HepG2 (cell line): ENCODE measurements at regions not wholly inside any gene's neighbourhood (a gene's known extent, or its start where the extent isn't known, plus 50 kb on each side); places are given as distances from the start of the nearest gene placed in this dataset.

Source experiments
- ATAC-seq: fragments of 200-7000 bp; cut with Tn5 transposase; 3 replicates; pipeline ENCODE4 v1.9.1; 2020; ENCODE audit warnings: mild to moderate bottlenecking, moderate library complexity
- BruUV-seq: library from RNA; stranded (reverse); fragments of 400-500 nt; replicated peaks from 2 replicates; lab custom pipeline; 2021; lab: Mats Ljungman, UMichigan
- CTCF ChIA-PET: fragments of 300-600 bp; formaldehyde crosslinking; extraction: SDS; loops from one replicate; lab custom pipeline; 2021; ENCODE audit warnings: low total read pairs, inconsistent platforms, low intra/inter-chr PET ratio; lab: Yijun Ruan, JAX
- POLR2A ChIA-PET: fragments of 350-600 bp; sonication (Branson Sonifier 250); formaldehyde crosslinking; loops from one replicate; lab custom pipeline; 2020; ENCODE audit warnings: antibody characterized with exemption, inconsistent platforms; lab: Yijun Ruan, JAX
- DNase-seq: peaks from one replicate; pipeline ENCODE4 v3.0.0-alpha.2; 2015; ENCODE audit warnings: low spot score
- FAIRE-seq: peaks from 3 replicates; lab custom pipeline; 2011; peaks lifted over from hg19 to GRCh38; lab: Jason Lieb, UNC
- H2AFZ ChIP-seq: one replicate; pipeline ENCODE4 v1.6.1; 2011; ENCODE audit warnings: low read length, inconsistent platforms
- H3K27ac ChIP-seq: fragments of 300-600 bp; 3 replicates; pipeline ENCODE4 v1.8.0; 2011; ENCODE audit warnings: mixed run types, mild to moderate bottlenecking, mixed read lengths, low read length, inconsistent platforms; ENCODE audit not compliant: insufficient read depth; ENCODE audit errors: extremely low read length
- H3K27me3 ChIP-seq, 2 experiments: fragments of 200-600 bp in 1 of 2; 2 replicates in 1 of 2; 3 replicates in 1 of 2; pipeline versions ENCODE4 v1.6.0 to v1.8.0; 2011; ENCODE audit warnings: low read length in 2 of 2, mild to moderate bottlenecking in 2 of 2, moderate library complexity in 2 of 2, inconsistent platforms in 1 of 2; ENCODE audit not compliant: insufficient read depth in 2 of 2, control insufficient read depth in 1 of 2
- H3K36me3 ChIP-seq, 2 experiments: fragments of 200-600 bp in 1 of 2; replicated peaks in 1 of 2; 2 replicates in 1 of 2; 3 replicates in 1 of 2; pipeline versions ENCODE4 v1.5.1 to v1.8.0; 2011; ENCODE audit warnings: low read length in 2 of 2, inconsistent platforms in 1 of 2; ENCODE audit not compliant: insufficient read depth in 2 of 2, control insufficient read depth in 1 of 2
- H3K4me1 ChIP-seq: 2 replicates; pipeline ENCODE4 v1.5.1; 2012; ENCODE audit warnings: low read length, inconsistent platforms; ENCODE audit not compliant: insufficient read depth
- H3K4me2 ChIP-seq: 2 replicates; pipeline ENCODE4 v1.6.0; 2011; ENCODE audit warnings: low read depth, low read length, inconsistent platforms
- H3K4me3 ChIP-seq, 3 experiments: fragments of 200-600 bp in 1 of 3; sonication (generic), shearing (Covaris generic) in 1 of 3; replicated peaks in 1 of 3; 2 replicates each; pipeline ENCODE4 v1.5.1; 2011 to 2016; ENCODE audit warnings: low read length in 3 of 3, inconsistent platforms in 2 of 3, low read depth in 2 of 3, mild to moderate bottlenecking in 2 of 3, control low read depth in 1 of 3, mixed read lengths in 1 of 3; ENCODE audit not compliant: insufficient read depth in 1 of 3
- H3K79me2 ChIP-seq: one replicate; pipeline ENCODE4 v1.6.1; 2011; ENCODE audit warnings: low read length, inconsistent platforms; ENCODE audit not compliant: insufficient read depth
- H3K9ac ChIP-seq: 2 replicates; pipeline ENCODE4 v1.6.0; 2011; ENCODE audit warnings: mild to moderate bottlenecking, low read depth, low read length, inconsistent platforms; ENCODE audit not compliant: insufficient read depth
- H3K9me3 ChIP-seq: 2 replicates; pipeline ENCODE4 v1.5.1; 2012; ENCODE audit warnings: mild to moderate bottlenecking, low read length
- H4K20me1 ChIP-seq: 2 replicates; pipeline ENCODE4 v1.6.0; 2011; ENCODE audit warnings: inconsistent platforms, mild to moderate bottlenecking, low read length, moderate library complexity; ENCODE audit not compliant: insufficient read depth
- CEBPZ ChIP-seq: IDR thresholded peaks from 2 replicates; pipeline ENCODE4 v1.6.1; 2012; ENCODE audit warnings: low read length, improper control_type of control experiment
- ESRRA ChIP-seq: sonication (generic); formaldehyde crosslinking; IDR thresholded peaks from 2 replicates; pipeline ENCODE4 v1.5.1; 2020; ENCODE audit warnings: mild to moderate bottlenecking, low read depth, missing genetic modification reagents
- FOXO4 ChIP-seq: sonication (generic); formaldehyde crosslinking; conservative IDR thresholded peaks from 2 replicates; pipeline ENCODE4 v1.8.1; 2023; ENCODE audit warnings: missing genetic modification reagents
- HOXA3 ChIP-seq: sonication (generic); formaldehyde crosslinking; IDR thresholded peaks from 2 replicates; pipeline ENCODE4 v1.5.0; 2020; ENCODE audit warnings: missing genetic modification reagents
- KDM2A ChIP-seq: sonication (generic); formaldehyde crosslinking; IDR thresholded peaks from 2 replicates; pipeline ENCODE4 v1.4.0; 2020; ENCODE audit warnings: low read depth, missing genetic modification reagents, borderline replicate concordance
- NCOA1 ChIP-seq: sonication (generic); formaldehyde crosslinking; IDR thresholded peaks from 2 replicates; pipeline ENCODE4 v1.9.0; 2021; ENCODE audit warnings: missing genetic modification reagents
- NFIC ChIP-seq: IDR thresholded peaks from 2 replicates; pipeline ENCODE4 v1.6.1; 2012; ENCODE audit warnings: mild to moderate bottlenecking, low read length, inconsistent platforms
- PAX8 ChIP-seq: sonication (generic); formaldehyde crosslinking; IDR thresholded peaks from 2 replicates; pipeline ENCODE4 v1.8.0; 2022; ENCODE audit warnings: mild to moderate bottlenecking, missing genetic modification reagents, borderline replicate concordance
- RARG ChIP-seq: sonication (generic); formaldehyde crosslinking; IDR thresholded peaks from 2 replicates; pipeline ENCODE4 v1.4.0; 2020; ENCODE audit warnings: low read depth, mild to moderate bottlenecking, missing genetic modification reagents
- RORA ChIP-seq: sonication (generic); formaldehyde crosslinking; IDR thresholded peaks from 2 replicates; pipeline ENCODE4 v1.5.0; 2020; ENCODE audit warnings: mild to moderate bottlenecking, missing genetic modification reagents, moderate library complexity
- SMARCC2 ChIP-seq: fragments of 450-650 bp; IDR thresholded peaks from 2 replicates; pipeline ENCODE4 v1.6.1; 2017; ENCODE audit warnings: antibody characterized with exemption, mild to moderate bottlenecking
- TBP ChIP-seq: sonication (generic); formaldehyde crosslinking; IDR thresholded peaks from 2 replicates; pipeline ENCODE4 v1.5.0; 2020; ENCODE audit warnings: missing genetic modification reagents
- ZNF282 ChIP-seq: fragments of 450-650 bp; IDR thresholded peaks from 2 replicates; pipeline ENCODE4 v1.6.1; 2018; ENCODE audit not compliant: partially characterized antibody
- ZNF605 ChIP-seq: sonication (generic); formaldehyde crosslinking; IDR thresholded peaks from 2 replicates; pipeline ENCODE4 v1.8.0; 2022; ENCODE audit warnings: mild to moderate bottlenecking, missing genetic modification reagents
- ZNF761 ChIP-seq: sonication (generic); formaldehyde crosslinking; conservative IDR thresholded peaks from 2 replicates; pipeline ENCODE4 v1.4.0; 2020; ENCODE audit warnings: mild to moderate bottlenecking, missing genetic modification reagents
- WGBS: methylation state at CpG from one replicate; pipeline ENCODE4 v1.1.6; 2017; ENCODE audit warnings: low lambda C conversion rate; 5-methylcytosine and 5-hydroxymethylcytosine counted together
- in situ Hi-C: cut with HindIII; loops from 2 replicates; pipeline ENCODE4 v1.10.0; 2017; ENCODE audit warnings: low pct_unique_long_range_greater_than_20kb; ENCODE audit not compliant: extremely low pct_ligation_motif_present
- intact Hi-C: fragments of 100-400 bp; cut with micrococcal nuclease; formaldehyde crosslinking; loops from one replicate; pipeline ENCODE4 v1.10.0; 2022; ENCODE audit not compliant: unreplicated experiment
- TF ChIP-seq, protein P1 (sequence below): sonication (generic); formaldehyde crosslinking; conservative IDR thresholded peaks from 2 replicates; pipeline ENCODE4 v1.4.0; 2020; ENCODE audit warnings: missing genetic modification reagents
- TF ChIP-seq, protein P2 (sequence below): sonication (generic); formaldehyde crosslinking; IDR thresholded peaks from 2 replicates; pipeline ENCODE4 v1.4.0; 2020; ENCODE audit warnings: missing genetic modification reagents

DNA sequence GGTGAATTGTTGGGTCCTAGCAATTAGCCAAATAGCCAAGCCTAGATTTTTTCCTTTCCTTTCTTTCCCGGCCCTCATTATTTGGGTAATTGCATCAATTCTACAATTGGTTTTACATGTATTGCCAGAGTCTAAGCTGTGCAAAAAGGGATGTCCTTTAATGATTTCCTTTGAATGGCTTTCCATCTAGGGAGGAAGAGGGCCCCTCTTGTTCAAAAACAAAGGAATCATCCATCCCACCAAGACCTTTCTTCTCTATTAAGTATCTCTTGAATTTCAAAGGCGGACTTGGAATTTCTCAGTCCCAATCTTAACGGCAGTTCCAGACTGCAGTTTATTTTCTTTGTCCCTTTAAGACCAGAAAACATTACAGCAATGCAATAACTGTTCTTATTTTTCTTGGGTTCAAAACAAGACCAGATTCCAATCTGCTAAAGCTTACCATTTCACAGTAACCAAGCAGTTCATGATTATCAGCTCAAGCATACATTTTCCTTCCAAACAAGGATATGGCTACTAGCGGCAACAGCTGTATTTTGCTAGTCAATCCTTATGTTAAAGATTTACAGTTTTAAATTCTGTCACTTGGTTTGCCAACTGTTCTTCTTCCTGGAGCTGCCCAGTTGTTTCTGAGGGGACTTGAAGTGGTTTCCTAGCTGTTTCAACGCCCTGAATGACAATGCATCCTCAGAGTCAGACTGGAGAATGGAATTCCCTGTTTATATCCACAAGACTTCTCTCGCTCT lies 91.4 kb upstream of the LRIG1 start (continued):
- TF ChIP-seq ZNF282 (no peak), PAX8 (CRISPR knock-in tag) (no peak), HOXA3 (CRISPR knock-in tag) (no peak), ZNF761 (CRISPR knock-in tag) (no peak), ESRRA (CRISPR knock-in tag) (no peak), RARG (CRISPR knock-in tag) (no peak), ZNF605 (no peak), NFIC (no peak), SMARCC2 (no peak), TBP (CRISPR knock-in tag) (no peak)
- TF ChIP-seq, protein P1, sequence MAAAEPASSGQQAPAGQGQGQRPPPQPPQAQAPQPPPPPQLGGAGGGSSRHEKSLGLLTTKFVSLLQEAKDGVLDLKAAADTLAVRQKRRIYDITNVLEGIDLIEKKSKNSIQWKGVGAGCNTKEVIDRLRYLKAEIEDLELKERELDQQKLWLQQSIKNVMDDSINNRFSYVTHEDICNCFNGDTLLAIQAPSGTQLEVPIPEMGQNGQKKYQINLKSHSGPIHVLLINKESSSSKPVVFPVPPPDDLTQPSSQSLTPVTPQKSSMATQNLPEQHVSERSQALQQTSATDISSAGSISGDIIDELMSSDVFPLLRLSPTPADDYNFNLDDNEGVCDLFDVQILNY (CRISPR knock-in tag) = no peak

DNA sequence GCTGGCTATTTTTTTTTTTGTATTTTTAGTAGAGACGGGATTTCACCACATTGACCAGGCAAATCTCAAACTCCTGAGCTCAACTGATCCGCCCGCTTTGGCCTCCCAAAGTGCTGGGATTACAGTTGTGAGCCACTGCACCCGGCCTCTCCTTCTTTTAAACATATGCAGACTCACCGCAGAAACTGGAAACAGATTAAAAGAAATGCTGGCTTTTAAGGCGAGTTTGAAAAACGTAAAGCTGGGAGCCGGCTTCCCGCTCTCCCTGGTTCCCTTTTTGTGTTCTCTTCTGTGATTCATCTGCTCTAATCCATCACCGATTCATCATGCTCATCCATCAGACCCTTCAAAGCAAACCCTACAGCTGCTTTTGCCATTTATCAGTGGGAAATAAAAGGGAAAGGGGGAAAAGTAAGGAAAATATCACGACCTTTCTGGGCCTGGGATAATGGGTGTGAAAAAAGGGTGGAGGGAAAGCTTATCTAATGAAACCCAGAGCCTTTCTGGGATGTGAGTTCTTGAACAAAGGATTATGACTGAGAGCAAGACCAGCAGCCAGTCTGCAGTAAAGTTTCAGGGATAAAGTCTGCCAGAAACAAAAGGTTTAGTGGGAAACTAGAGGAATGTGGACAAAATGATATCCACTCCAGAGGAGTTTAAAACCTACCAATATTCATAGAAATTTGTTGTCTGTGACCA lies 92.3 kb upstream of the LRIG1 start:
- CTCF ChIA-PET = no interaction called here
- Histone ChIP-seq H3K27me3 (no peaks in the 10 kb centered on the region; a peak in 2 of 5 replicates), H3K9me3 (no peaks in the 10 kb centered on the region), H4K20me1 (no peaks in the 10 kb centered on the region), H3K4me1 (peaks cover 7% of the 10 kb centered on the region; the same call in 1 of the 2 replicates), H3K9ac (no peak overlapping the region), H3K36me3 (no peaks in the 10 kb centered on the region), H3K79me2 (no peaks in the 10 kb centered on the region), H3K4me2 (no peak overlapping the region), H3K4me3 (no peak overlapping the region), H2AFZ (no peak overlapping the region), H3K27ac (no peak overlapping the region)
- POLR2A ChIA-PET = no interaction called here
- BruUV-seq = no TSS peak
- WGBS = 70% methylated on average over 11 of the region's 11 CpGs
- DNase-seq (no peak), FAIRE-seq (no peak), ATAC-seq (no peak)
- in situ Hi-C loops = no loop called here
- intact Hi-C loops = no loop called here
- TF ChIP-seq RORA (no peak), KDM2A (CRISPR knock-in tag) (no peak), CEBPZ (no peak), NCOA1 (CRISPR knock-in tag) (no peak), FOXO4 (CRISPR knock-in tag) (no peak)
- TF ChIP-seq, protein P2, sequence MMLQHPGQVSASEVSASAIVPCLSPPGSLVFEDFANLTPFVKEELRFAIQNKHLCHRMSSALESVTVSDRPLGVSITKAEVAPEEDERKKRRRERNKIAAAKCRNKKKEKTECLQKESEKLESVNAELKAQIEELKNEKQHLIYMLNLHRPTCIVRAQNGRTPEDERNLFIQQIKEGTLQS (CRISPR knock-in tag) = no peak
